ENCODE measurements at regions not wholly inside any gene's neighbourhood (a gene's known extent, or its start where the extent isn't known, plus 50 kb on each side); places are given as distances from the start of the nearest gene placed in this dataset.
A peak's percentile ranks its signal among the peaks of the same experiment; 100 is the strongest.

DNA sequence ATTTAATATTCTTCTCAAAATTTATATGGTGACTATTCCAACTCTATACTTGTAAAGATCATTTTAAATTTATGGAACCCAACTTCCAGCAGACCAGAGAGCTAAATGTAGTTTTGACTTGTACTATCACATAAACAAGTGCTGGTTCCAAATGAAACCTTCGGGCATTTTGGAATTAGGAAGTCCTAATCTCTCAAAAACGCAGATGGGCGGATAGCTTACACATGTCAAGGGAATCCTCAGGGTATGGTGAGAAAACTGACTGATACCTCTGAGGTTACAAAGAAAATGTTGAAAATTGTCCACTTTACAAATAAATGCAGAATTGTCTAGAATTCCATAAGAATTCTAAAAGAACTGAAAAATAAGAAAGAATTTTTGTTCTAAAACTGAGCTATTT, 224.1 kb downstream of the SS18 start:
- DNase-seq = no peak

DNA sequence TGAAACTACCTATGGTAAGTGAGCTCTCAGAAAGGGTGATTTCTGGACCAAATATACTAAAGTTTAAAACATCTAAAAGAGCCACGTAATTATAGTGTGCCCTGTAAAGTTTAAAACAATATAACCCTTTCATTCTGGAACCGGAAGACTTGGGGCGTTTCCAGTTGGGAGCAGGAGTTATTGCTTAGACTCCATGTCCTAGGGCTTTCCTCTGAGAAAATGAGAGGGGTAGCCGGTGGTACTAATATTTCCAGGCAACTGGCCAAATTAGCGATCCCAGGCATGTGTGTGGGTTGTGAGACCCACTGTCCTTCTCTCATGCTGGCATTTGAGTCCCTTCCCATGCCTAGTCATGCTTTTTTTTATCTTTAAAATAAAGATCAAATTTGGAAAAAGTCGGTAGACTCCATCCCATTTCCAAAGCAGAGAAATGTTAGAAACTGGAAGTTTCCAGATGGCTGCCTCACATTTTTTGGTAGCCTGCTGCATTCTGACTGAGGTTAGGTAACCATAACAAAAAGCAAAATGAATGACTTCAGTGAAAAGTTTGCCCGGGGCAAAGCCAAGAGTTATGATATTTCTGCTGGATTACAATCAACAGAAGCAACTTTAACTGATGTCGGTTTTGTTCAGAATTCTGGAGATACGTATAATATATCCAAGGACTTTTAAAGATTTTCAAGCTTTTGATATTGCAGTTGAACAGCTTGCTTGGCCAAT, 227.4 kb downstream of the SS18 start:
- DNase-seq = no peak

DNA sequence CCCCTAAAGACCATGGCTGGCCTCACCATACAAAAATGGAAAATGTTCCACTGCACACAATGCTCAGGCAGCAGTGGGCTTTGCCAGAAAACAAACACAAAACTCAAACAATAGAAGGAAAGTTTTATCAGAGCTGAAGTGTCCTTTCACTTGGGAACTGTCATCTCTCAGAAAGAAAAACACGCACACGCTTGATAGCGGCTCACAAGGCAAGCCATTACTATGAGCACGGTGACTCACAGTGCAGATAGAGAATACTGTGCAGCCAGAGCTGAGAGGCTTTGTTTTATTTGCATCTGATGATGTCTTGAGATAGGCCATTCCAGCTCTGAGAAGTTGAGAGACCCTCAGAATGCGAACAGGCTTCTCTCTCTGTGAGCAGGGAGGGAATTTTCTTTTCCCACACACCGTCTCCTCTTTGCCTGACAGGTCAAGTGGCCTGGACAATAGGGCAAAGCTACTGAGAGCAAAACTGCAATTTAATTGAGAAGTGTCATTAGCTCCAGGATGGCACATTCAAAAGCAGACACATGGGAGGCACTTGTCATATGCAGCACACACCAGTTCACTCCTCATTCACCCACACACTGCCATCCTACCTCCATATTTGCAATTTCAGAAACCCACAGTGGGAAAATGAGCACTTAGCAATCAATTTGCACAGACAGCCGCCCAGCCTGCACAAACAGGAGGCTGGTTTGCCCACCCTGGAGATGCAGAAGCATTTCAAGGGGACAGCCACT, 236.6 kb downstream of the SS18 start:
- no peak for DNase-seq

DNA sequence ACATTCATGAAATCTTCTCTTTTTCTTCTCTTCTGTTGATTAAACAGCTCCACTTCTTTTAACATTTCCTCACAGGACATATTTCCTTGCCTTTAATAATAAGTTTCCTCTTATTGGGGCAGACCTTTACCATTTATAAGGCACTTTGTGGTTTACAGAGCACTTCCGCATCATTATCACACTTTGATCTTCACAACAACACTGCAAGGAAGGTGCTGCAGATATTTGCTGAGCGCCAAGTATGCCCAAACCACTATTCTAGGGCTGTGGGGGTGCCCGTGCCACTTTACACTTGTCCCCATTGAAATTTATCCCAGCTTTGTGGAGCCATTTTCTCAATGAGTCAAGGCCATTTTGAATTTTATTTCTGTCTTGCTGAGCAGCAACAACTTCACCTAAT, 246.6 kb downstream of the SS18 start:
- no peak for DNase-seq

DNA sequence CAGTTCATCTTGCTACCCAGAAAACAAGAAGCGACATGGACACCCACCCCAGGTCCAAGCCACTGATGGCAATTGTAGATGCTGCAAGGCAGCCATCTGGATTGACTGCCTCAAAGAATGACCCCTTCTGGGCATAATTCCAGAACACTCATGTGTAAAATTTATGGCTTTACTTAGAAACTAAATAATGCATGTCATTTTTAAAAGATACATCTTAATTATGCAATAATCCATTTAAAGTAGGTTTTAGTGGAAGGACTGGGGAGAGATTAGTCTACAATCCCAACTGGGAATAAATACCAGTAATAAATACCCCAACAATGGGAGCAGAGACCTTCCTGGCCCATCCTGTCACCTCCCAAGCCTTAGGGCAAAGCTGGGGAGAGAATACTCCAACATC, 247.7 kb downstream of the SS18 start:
- no peak for DNase-seq

DNA sequence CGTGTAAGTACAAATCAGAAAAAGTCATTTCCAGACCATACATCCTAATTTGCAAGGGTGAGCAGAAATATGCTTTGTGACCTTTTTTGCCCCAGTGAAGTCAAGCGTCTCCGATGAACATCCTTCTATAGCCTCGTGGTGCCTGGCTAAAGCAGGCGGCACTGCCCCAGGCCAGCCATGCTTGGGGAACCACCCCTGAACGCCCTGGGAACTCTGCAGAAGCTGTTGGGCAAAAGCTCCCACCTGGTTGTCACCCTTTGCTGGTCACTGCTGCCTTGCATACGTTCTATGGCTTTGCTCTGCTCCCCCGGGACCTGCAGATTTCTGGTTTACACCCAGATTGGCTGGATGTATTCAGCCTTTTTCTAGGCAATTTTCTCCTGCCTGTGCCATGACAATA, 256.4 kb downstream of the SS18 start:
- no peak for DNase-seq

DNA sequence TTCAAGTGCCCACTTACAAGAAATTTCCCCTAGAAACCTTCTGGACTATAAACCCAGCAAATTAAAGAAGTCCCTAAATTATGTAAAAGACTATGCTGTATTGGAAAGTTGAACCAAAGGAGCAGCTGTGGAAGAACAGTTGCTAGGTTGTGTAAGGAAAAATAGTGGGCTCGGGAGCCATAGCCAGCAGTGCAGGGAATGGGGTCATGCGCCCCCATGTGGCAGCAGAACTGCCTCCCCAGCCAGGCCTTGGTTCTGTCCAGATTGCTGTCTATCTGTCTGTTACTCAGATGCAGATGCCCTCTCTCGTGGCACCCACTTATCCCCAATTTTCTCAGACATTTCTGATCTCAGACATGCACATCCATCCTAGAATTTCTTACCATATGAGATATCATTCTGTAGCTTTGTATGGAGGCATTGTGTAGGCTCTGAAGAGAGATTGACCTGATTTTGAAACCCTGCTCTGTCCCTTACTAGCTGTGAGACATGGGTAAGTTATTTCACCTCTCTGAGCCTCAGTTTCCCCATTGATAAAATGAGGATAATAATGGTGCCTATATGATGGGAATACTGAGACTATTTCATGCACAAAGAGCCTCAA, 258.3 kb downstream of the SS18 start:
- DNase-seq = peak; percentile 61

DNA sequence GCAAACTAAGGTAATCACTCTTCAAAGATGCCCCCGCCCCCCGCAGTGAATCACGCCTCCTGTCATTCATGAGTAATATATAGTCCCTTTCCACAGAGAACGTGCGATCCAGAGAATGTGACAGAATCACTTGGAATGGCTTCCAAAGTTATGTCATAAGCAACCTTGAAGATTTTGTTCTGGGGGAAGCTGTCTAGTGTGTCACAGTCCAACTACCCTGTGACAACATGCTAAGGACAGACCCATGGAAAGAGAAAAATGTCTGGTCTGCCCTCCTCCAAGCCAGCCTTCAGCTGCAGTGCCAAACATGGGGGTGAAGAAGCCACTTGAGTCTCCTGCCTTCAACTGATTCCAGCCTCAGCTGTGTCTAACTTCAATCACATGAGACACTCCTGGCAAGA, 259.1 kb downstream of the SS18 start:
- DNase-seq = no peak

DNA sequence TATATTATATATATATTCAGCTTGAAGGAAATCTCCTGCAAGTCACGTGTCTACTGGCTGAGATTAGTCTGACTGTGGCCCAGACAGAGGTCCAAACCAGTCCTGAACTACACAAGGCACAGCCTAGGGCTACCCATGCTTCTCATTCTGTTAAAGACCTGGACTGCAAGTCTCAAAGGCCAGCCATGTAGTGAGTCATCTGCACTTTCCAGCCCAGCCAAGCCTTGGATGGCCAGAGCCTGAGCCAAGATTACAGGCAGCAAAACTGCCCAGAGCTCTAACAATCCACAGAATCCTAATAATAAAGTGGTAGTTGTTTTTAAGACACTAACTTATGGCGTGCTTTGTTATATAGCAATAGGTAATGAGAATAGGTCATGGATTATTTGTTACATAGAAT, 259.6 kb downstream of the SS18 start:
- DNase-seq = no peak

DNA sequence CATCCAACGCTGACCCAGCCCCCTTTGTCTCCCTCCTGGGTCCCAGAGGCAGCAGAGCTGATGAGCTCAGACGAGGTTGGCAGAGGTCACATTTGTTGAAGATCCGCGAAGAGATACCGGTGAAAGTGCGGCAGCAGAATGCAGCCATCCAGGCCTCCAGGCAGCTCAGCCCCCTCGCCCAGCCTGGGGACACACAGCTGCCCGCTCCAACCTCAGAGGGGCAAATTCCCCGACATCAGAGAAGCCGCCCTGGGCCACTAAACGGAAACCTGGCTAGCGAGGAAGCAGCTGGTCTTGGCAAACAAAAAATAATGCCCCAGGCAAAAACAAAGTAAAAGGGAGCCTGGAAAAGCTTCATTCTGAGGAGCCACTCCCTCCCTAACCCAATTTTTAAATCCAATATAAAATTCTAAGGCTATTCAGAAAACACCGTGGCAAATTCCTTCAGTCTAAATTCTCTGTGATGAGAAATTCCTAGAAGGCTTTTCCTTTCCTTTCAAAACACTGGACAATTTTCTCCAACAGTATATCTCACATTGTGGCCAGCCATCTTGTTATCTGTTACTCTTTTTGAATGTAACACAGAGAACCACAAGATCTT, 262.4 kb downstream of the SS18 start:
- DNase-seq = no peak

DNA sequence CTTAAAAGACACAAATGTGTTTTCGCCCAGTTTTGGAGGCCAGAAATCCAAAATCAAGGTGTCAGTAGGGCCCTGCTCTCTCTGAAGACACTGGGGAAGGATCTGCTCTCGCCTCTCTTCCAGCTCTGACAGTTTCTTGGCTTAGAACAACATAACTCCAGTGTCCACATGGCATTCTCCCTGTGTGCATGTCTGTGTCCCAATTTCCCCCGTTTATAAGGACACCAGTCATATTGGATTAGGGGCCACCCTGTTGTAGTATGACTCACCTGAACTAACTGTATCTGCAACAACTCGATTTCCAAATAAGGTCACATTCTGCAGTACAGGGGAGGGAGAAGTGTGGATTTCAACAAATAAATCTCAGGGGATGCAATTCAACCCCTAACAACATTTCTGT, 263.2 kb downstream of the SS18 start:
- no peak for DNase-seq

DNA sequence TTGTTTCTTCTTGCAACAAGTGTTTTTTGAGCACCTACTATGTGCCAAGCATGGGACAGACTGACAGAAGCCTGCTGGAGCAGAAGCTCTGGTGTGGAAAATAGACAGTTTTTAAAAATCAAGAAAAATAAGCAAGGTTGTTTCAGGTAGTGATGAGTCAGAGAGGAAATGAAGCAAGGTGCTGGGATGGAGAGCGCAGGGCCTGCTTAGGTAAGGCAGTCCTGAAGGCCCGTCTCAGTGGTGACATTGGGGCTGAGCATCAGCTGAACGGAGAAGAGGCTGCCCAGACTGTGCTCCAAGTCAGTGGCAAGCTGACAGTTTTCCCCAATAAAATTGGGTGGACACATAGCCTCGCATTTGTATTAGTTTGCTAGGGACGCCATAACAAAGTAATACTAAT, 263.6 kb downstream of the SS18 start:
- DNase-seq = no peak

DNA sequence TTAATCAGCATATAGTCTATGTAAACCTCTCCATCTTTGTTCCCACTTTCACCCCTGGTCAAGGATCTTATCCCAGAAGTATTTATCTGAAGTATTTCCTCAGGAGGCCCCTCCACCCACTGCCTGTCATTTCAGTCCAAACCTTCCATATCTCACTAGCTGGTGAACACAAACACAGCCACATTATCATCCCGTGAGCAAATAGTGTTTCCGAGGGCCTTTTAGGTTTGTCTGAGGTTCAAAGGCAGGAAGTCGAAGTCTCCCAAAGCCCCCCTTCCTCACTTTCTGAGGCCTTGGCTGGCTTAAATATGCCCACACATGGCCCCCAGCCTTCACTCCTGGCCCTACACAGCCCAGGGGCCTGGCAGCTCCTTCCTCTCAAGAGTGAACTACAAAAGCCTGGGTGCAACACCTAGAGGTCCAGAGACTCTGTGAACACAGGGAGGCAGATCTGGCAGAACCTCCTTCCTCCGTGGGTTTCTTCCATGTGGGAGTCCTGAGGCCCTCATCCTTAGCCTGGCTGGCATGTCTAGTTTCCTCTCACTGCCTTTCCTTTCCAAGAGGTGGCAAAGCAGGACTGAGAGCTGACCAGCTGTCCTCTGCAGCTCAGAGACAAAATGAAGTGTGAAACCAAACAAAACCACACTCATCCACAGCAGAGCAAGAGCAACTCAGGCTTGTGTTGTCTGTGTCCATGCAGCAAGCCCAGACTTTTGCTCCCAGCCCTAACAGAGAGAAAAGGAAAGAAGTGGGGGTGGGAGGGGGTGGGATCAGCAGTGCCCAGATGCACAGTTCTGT, 264.2 kb downstream of the SS18 start:
- no peak for DNase-seq

DNA sequence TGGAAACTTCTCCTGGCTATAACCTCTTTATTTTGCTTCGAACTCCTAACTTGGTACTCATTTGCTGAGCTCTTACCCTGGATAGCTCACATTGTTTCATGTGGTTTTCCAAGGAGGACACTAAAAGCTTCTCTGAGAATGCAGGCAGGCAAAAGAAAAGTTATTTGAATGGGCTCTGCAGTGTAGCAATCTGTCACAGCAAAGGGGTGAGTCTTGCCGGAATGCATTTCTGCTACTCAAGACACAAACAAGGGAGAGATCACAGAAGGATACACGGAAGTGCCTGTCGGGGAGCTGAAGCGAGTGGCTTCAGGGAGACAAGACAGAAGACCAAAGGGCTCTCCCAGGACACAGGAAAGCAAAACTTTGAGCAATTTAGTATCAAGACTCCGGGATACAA, 265.4 kb downstream of the SS18 start:
- DNase-seq = no peak

DNA sequence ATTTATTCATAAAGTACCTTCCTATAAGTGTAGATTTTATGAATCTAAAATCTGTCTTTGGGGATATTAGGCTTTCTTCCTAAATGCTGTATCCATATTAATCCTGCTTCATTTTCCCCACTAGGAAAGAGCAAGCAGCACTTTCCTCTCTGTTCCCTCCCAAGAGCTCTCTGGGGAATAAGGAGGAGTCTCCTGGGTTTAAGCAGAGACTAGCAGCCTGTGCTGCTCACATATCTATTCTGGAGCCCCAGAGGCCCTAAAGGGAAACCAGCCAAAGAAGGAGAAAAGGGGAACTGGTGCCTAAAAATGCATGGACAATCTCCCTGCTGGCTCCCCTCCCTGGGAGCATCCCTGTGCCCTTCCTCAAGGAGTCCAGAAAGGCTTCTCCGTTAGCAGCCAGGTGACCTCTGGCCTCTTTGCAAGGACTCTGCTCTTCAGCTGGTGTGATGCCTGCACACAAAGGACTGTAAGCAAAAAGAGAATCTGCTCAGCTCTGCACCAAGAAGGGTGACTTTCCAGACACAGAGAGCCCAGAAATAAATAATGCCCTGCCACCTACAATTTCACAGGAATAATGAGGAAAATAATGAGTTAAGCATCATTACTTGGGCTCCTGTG, 270.6 kb downstream of the SS18 start:
- no peak for DNase-seq

DNA sequence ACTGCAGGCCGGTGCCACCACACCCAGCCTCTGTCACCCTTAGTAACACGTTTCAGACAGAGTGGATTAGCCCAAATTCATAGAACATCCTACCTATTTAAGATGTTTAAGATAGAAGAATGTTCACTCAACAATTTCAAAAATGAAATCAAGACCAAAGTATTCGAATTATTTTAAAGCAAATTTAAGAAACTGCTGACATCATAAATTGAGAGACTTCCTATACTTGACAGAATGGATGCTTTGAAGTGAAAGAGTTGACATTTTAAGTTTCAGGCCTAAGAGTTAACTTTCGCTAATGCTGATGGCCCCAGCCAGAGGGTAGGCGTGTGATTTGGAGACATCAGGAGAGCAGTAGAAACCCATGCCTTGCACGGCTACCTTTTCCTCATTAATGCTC, 271.9 kb downstream of the SS18 start:
- no peak for DNase-seq

DNA sequence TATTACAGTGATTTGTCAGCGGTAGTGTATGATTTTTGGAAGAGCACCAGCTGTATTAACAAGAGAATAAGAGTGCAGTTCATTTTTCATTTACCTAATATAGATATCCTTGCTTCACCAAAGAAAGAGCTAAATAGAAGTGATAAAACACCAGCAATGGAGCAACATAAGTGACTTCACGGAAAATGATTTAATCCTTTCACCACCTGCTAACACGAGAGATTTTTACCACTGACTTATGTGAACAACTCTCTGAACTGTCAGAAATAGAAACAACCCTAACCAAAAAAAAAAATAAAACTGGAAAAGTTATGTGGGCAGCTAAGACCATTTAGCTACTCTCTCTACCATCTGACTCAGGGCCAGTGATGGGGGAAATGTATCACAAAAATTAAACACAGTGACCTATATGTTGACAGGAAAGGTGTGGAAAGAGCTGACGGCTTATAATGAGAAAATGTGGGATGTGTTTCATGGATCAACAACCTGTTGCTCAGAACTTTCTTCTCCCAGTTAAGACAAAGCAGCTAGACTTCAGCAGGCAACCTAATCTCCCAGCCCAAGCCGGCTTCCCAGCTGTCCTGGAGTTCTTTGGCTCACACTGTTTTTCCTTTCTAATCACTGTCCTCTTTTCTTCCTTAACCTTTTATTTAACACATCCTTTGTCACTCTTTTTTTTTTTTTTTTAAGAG, 272.7 kb downstream of the SS18 start:
- DNase-seq = no peak

DNA sequence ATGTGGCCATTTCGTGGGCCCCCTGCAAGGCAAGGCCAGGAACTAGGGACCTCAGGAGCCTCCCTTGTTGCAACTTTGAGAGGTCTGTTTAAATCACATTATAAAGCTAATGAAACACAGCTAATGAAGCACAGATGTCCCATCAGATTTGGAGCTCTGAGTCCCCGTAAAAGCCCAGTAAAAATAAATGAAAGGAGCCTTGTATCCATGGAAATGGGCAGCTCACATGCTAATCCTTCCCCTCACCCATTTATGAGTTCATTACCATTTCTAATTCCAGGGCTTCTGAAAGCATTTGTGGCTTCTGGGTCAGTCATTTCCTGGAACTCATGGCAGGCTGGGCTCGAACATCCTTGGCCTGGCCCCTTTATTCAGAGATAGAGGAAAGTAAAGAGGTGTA, 274.8 kb downstream of the SS18 start:
- DNase-seq = no peak

DNA sequence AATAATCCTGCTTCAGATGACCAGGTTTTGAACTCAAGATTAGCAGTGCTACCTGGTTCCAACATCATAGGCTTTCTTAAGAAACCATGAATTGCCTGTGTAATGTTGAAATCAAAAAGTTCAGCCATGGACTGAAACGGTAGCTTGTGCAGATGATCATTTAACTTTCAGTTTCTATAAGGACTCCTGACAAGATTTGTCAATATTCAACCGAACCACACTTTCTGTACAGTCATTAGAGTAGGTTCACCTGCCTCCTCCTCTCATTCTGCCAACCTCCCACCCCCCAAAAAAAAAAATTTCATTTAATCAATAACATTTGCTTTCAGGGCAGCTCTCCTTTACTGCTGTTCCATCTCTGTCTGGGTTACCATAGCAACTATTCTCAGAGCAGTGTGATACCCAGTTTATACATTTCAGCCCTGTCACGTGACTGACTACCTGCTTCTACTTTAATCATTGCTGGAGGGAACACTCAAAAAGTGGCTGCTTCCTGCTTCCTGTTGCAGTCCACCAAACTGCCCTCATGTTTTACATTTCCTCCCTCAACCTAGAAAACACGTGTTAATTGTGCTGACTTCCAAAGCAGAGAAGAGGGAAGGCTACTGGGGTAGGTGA, 275.5 kb downstream of the SS18 start:
- DNase-seq = no peak

DNA sequence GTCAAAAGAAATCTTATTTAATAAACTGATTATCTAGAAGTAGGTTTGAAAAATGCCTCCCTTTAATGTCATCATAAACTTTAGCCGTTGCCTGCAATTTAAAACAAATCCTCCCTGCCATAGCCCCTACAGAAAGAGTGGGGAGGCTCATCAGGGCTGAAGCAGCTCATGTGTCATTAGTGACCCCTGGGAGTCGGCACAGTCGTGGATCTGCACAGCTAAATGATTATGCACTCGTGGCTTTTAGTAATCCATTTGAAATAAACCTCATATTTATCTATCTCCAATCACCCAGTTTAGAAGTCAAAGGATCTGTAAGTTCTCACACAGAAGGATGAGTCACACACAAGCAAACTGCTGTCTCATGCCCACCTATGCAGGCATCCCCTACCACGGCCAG, 277.3 kb downstream of the SS18 start:
- no peak for DNase-seq

DNA sequence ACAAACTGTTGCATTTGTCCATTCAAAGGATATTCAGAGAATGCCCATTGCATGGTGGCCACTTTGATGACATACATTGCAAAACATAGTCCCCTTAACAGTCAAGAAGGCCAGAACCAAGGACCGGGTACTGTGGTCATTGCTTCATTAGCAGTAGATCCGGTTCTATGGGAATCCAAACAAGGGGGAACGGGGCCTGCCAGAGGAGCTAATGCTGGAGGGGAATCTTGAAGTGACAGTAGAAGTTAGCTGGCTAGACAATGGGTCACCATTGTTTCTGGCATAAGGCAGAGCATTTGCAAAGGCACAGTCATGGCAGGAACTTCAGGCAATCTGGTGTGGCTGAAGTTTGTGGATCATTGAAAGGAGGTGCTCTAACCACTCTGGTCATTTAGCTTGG, 279.7 kb downstream of the SS18 start:
- DNase-seq = no peak

DNA sequence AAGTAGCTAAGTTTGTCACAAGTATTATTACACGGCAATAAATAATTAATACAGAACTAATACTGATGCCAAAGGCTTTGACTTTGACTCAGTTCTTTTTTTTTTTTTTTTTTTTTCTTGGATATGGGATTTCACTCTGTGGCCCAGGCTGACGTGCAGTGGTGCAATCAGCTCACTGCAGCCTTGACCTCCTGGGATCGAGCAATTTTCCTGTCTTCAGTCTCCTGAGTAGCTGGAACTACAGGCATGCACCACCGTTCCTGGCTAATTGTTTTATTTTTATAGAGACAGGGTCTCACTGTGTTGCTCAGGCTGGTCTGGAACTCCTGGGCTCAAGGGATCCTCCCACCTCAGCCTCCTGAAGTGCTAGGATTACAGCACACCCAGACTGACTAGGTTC, 284.5 kb downstream of the SS18 start:
- no peak for DNase-seq

Data from activated CD8-positive, alpha-beta memory T cell treated with anti-CD3 and anti-CD28 coated beads, Interleukin-2, amount 50 U/mL, for 48 hours (primary cell).